ENCODE measurements at regions not wholly inside any gene's neighbourhood (a gene's known extent, or its start where the extent isn't known, plus 50 kb on each side); places are given as distances from the start of the nearest gene placed in this dataset.

GRCh38 chr15:31274496-31275330 lies 51.9 kb upstream of the KLF13 start:
- no peak overlapping the region for H3K9ac ChIP-seq (ENCODE audit: insufficient read length)
- TF ChIP-seq FOXP2 (optimal IDR thresholded peaks at IDR 0.05; ENCODE audit: control extremely low read depth, extremely low read length, insufficient read depth): no peak
- no peak for TF ChIP-seq POLR2AphosphoS5 (IDR thresholded peaks at IDR 0.05; ENCODE audit: borderline replicate concordance, low read depth, low read length)
- TF ChIP-seq EZH2 (IDR thresholded peaks at IDR 0.05): no peak

GRCh38 chr15:31275331-31276262 lies 51.0 kb upstream of the KLF13 start:
- H3K27ac ChIP-seq: no peak overlapping the region

More at GRCh38 chr15:31274496-31275330, 51.9 kb upstream of the KLF13 start:
- Histone ChIP-seq H3K27ac (no peak overlapping the region), H3K4me3 (no peak overlapping the region), H3K36me3 (ENCODE audit: insufficient read depth, low read length) (no peaks in the 10 kb centered on the region), H3K9me3 (ENCODE audit: low read depth, low read length) (no peaks in the 10 kb centered on the region)
- DNase-seq (ENCODE audit: low read depth, low spot score): no peak

GRCh38 chr15:31276596-31277298 lies 49.9 kb upstream of the KLF13 start:
- Histone ChIP-seq H3K36me3 (ENCODE audit: insufficient read depth, low read length) (no peaks in the 10 kb centered on the region), H3K4me3 (no peak overlapping the region), H3K27ac (no peak overlapping the region), H3K9ac (ENCODE audit: insufficient read length) (no peak overlapping the region), H3K9me3 (ENCODE audit: low read depth, low read length) (no peaks in the 10 kb centered on the region)
- DNase-seq (ENCODE audit: low read depth, low spot score): no peak
- TF ChIP-seq POLR2AphosphoS5 (IDR thresholded peaks at IDR 0.05; ENCODE audit: borderline replicate concordance, low read depth, low read length): no peak
- no peak for TF ChIP-seq FOXP2 (optimal IDR thresholded peaks at IDR 0.05; ENCODE audit: control extremely low read depth, extremely low read length, insufficient read depth)
- TF ChIP-seq EZH2 (IDR thresholded peaks at IDR 0.05): no peak

More at GRCh38 chr15:31275331-31276262, 51.0 kb upstream of the KLF13 start:
- Histone ChIP-seq H3K4me3 (no peak overlapping the region), H3K9me3 (ENCODE audit: low read depth, low read length) (no peaks in the 10 kb centered on the region), H3K36me3 (ENCODE audit: insufficient read depth, low read length) (no peaks in the 10 kb centered on the region), H3K9ac (ENCODE audit: insufficient read length) (no peak overlapping the region)
- DNase-seq (ENCODE audit: low read depth, low spot score): no peak
- TF ChIP-seq POLR2AphosphoS5 (IDR thresholded peaks at IDR 0.05; ENCODE audit: borderline replicate concordance, low read depth, low read length): no peak
- TF ChIP-seq EZH2 (IDR thresholded peaks at IDR 0.05): no peak
- no peak for TF ChIP-seq FOXP2 (optimal IDR thresholded peaks at IDR 0.05; ENCODE audit: control extremely low read depth, extremely low read length, insufficient read depth)

All from SK-N-MC (cell line).